Ectodermal cell (in vitro differentiated cells): ENCODE measurements at regions not wholly inside any gene's neighbourhood (a gene's known extent, or its start where the extent isn't known, plus 50 kb on each side); places are given as distances from the start of the nearest gene placed in this dataset.

Experiments used
- H3K27ac ChIP-seq: 2 replicates; pipeline ENCODE4 v1.7.0; 2013; ENCODE audit warnings: mild to moderate bottlenecking, low read depth, low read length; ENCODE audit not compliant: insufficient read depth, poor library complexity, severe bottlenecking
- H3K27me3 ChIP-seq: 2 replicates; pipeline ENCODE4 v1.7.0; 2013; ENCODE audit warnings: mild to moderate bottlenecking, low read length; ENCODE audit not compliant: insufficient read depth, control insufficient read depth, poor library complexity, severe bottlenecking
- H3K36me3 ChIP-seq: one replicate; pipeline ENCODE4 v1.7.0; 2013; ENCODE audit warnings: low read length; ENCODE audit not compliant: control insufficient read depth, insufficient read depth
- H3K4me1 ChIP-seq: one replicate; pipeline ENCODE4 v1.7.0; 2013; ENCODE audit warnings: low read length; ENCODE audit not compliant: control insufficient read depth, insufficient read depth
- H3K4me3 ChIP-seq: 2 replicates; pipeline ENCODE4 v1.7.0; 2013; ENCODE audit warnings: low read depth, low read length, control low read depth; ENCODE audit not compliant: insufficient read depth
- H3K9me3 ChIP-seq: 2 replicates; pipeline ENCODE4 v1.7.0; 2013; ENCODE audit warnings: mild to moderate bottlenecking, low read length, moderate library complexity; ENCODE audit not compliant: control insufficient read depth
- WGBS, 2 experiments: methylation state at CpG; one replicate each; pipeline ENCODE4 v1.1.7; 2013; ENCODE audit warnings: missing lambda C conversion rate in 2 of 2; 5-methylcytosine and 5-hydroxymethylcytosine counted together

GRCh38 chr1:29501227-29501976 is 265.1 kb downstream of the PTPRU start:
- WGBS, 2 experiments: 14 to 24% methylated on average over 8 of the region's 8 CpGs
- no peaks in the 10 kb centered on the region for H3K9me3 ChIP-seq
- H3K36me3 ChIP-seq: no peaks in the 10 kb centered on the region
- H3K4me1 ChIP-seq: peaks cover 45% of the 10 kb centered on the region
- H3K4me3 ChIP-seq: no peak overlapping the region
- no peaks in the 10 kb centered on the region for H3K27me3 ChIP-seq
- H3K27ac ChIP-seq: peak overlapping the region; percentile 60

GRCh38 chr1:29500651-29501050 is 264.3 kb downstream of the PTPRU start:
- Histone ChIP-seq H3K27me3 (no peaks in the 10 kb centered on the region), H3K36me3 (no peaks in the 10 kb centered on the region), H3K4me3 (no peak overlapping the region), H3K9me3 (no peaks in the 10 kb centered on the region), H3K4me1 (peaks cover 44% of the 10 kb centered on the region), H3K27ac (no peak overlapping the region)
- 88 to 94% methylated on average over 5 of the region's 5 CpGs for WGBS, 2 experiments

GRCh38 chr1:29500041-29500440 is 263.7 kb downstream of the PTPRU start:
- H3K27me3 ChIP-seq: no peaks in the 10 kb centered on the region

GRCh38 chr1:29499104-29499650 is 262.9 kb downstream of the PTPRU start:
- H3K27me3 ChIP-seq: no peaks in the 10 kb centered on the region
- H3K9me3 ChIP-seq: no peaks in the 10 kb centered on the region
- H3K36me3 ChIP-seq: no peaks in the 10 kb centered on the region
- H3K4me1 ChIP-seq: peaks cover 37% of the 10 kb centered on the region
- no peak overlapping the region for H3K4me3 ChIP-seq
- H3K27ac ChIP-seq: no peak overlapping the region
- 93 to 95% methylated on average over 9 of the region's 9 CpGs for WGBS, 2 experiments

More at GRCh38 chr1:29500041-29500440, 263.7 kb downstream of the PTPRU start:
- Histone ChIP-seq H3K9me3 (no peaks in the 10 kb centered on the region), H3K4me1 (peaks cover 40% of the 10 kb centered on the region), H3K4me3 (no peak overlapping the region), H3K27ac (no peak overlapping the region), H3K36me3 (no peaks in the 10 kb centered on the region)
- WGBS, 2 experiments: 92 to 96% methylated on average over 9 of the region's 9 CpGs

GRCh38 chr1:29498126-29499103 is 262.1 kb downstream of the PTPRU start:
- H3K4me3 ChIP-seq: no peak overlapping the region
- no peaks in the 10 kb centered on the region for H3K9me3 ChIP-seq
- H3K27me3 ChIP-seq: no peaks in the 10 kb centered on the region
- H3K27ac ChIP-seq: no peak overlapping the region
- WGBS, 2 experiments: 90 to 93% methylated on average over 14 of the region's 14 CpGs
- peaks cover 29% of the 10 kb centered on the region for H3K4me1 ChIP-seq
- H3K36me3 ChIP-seq: no peaks in the 10 kb centered on the region

GRCh38 chr1:29497395-29498125 is 261.2 kb downstream of the PTPRU start:
- 95 to 99% methylated on average over 10 of the region's 10 CpGs for WGBS, 2 experiments
- Histone ChIP-seq H3K36me3 (no peaks in the 10 kb centered on the region), H3K27ac (no peak overlapping the region)

GRCh38 chr1:29496701-29497100 is 260.4 kb downstream of the PTPRU start:
- no peaks in the 10 kb centered on the region for H3K27me3 ChIP-seq
- no peaks in the 10 kb centered on the region for H3K36me3 ChIP-seq
- H3K27ac ChIP-seq: no peak overlapping the region
- H3K4me3 ChIP-seq: no peak overlapping the region
- H3K4me1 ChIP-seq: peaks cover 12% of the 10 kb centered on the region
- H3K9me3 ChIP-seq: no peaks in the 10 kb centered on the region
- 92 to 94% methylated on average over 8 of the region's 8 CpGs for WGBS, 2 experiments

More at GRCh38 chr1:29497395-29498125, 261.2 kb downstream of the PTPRU start:
- peaks cover 21% of the 10 kb centered on the region for H3K4me1 ChIP-seq
- H3K4me3 ChIP-seq: no peak overlapping the region
- no peaks in the 10 kb centered on the region for H3K9me3 ChIP-seq
- no peaks in the 10 kb centered on the region for H3K27me3 ChIP-seq

GRCh38 chr1:29490204-29490934 is 254.0 kb downstream of the PTPRU start:
- Histone ChIP-seq H3K4me3 (no peak overlapping the region), H3K36me3 (no peaks in the 10 kb centered on the region), H3K9me3 (no peaks in the 10 kb centered on the region), H3K27ac (no peak overlapping the region), H3K4me1 (no peaks in the 10 kb centered on the region), H3K27me3 (no peaks in the 10 kb centered on the region)
- WGBS, 2 experiments: 88 to 89% methylated on average over 11 of the region's 11 CpGs

GRCh38 chr1:29489471-29489870 is 253.1 kb downstream of the PTPRU start:
- Histone ChIP-seq H3K27ac (no peak overlapping the region), H3K27me3 (no peaks in the 10 kb centered on the region), H3K4me3 (no peak overlapping the region), H3K36me3 (no peaks in the 10 kb centered on the region), H3K4me1 (no peaks in the 10 kb centered on the region), H3K9me3 (no peaks in the 10 kb centered on the region)
- WGBS, 2 experiments: 97% methylated on average over 5 of the region's 5 CpGs
